ENCODE measurements at regions not wholly inside any gene's neighbourhood (a gene's known extent, or its start where the extent isn't known, plus 50 kb on each side); places are given as distances from the start of the nearest gene placed in this dataset.

DNA sequence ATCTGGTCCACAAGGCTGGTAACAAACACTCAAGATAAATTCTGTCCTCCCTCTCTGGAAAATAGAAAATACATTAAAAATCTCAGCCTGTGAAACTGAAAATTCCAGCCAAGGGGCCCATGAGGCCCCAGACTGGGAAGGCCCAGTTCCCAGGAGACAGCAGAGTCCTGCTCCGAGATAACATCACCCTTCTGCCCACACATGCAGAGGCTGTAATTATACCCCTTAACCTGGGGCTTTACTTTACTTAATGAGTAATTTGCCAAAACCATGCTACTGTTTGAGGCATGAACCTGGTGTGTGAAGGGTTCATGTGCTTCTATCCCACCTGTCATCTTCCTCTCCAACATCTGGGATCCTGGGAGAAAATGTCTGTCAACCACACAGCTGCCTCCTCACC, 398.9 kb upstream of the SULF2 start:
- no peaks in the 10 kb centered on the region for H3K9me2 ChIP-seq (replicated peaks; ENCODE audit: low read depth, low read length)
- TF ChIP-seq, protein P1, sequence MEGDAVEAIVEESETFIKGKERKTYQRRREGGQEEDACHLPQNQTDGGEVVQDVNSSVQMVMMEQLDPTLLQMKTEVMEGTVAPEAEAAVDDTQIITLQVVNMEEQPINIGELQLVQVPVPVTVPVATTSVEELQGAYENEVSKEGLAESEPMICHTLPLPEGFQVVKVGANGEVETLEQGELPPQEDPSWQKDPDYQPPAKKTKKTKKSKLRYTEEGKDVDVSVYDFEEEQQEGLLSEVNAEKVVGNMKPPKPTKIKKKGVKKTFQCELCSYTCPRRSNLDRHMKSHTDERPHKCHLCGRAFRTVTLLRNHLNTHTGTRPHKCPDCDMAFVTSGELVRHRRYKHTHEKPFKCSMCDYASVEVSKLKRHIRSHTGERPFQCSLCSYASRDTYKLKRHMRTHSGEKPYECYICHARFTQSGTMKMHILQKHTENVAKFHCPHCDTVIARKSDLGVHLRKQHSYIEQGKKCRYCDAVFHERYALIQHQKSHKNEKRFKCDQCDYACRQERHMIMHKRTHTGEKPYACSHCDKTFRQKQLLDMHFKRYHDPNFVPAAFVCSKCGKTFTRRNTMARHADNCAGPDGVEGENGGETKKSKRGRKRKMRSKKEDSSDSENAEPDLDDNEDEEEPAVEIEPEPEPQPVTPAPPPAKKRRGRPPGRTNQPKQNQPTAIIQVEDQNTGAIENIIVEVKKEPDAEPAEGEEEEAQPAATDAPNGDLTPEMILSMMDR (conservative IDR thresholded peaks at IDR 0.05; ENCODE audit: low read length): no peak

GRCh38 chr20:48181261-48181935, 396.1 kb upstream of the SULF2 start:
- H3K36me3 ChIP-seq (ENCODE audit: insufficient read depth, low read length): no peaks in the 10 kb centered on the region

More for the DNA sequence above, 398.9 kb upstream of the SULF2 start:
- no peaks in the 10 kb centered on the region for H3K36me3 ChIP-seq (ENCODE audit: insufficient read depth, low read length)
- H3K9me3 ChIP-seq (ENCODE audit: insufficient read depth, low read depth, low read length): peaks cover 8% of the 10 kb centered on the region; the same call in 1 of the 2 replicates
- no peak overlapping the region for H3K4me3 ChIP-seq (ENCODE audit: low read length, poor library complexity, severe bottlenecking)
- H3K9ac ChIP-seq (ENCODE audit: low read depth, low read length, poor library complexity, severe bottlenecking): no peak overlapping the region
- H2AFZ ChIP-seq (ENCODE audit: low read length): no peak overlapping the region
- no peaks in the 10 kb centered on the region for H4K20me1 ChIP-seq (ENCODE audit: insufficient read depth, low read length, poor library complexity, severe bottlenecking)
- no peak overlapping the region for H3K4me2 ChIP-seq (ENCODE audit: low read depth, low read length, poor library complexity, severe bottlenecking)
- no peaks in the 10 kb centered on the region for H3K79me2 ChIP-seq (ENCODE audit: insufficient read depth, low read length)
- H3K27me3 ChIP-seq (ENCODE audit: insufficient read depth, low read length, poor library complexity, severe bottlenecking): no peaks in the 10 kb centered on the region
- H3K4me1 ChIP-seq (ENCODE audit: insufficient read depth, low read length, poor library complexity, severe bottlenecking): no peaks in the 10 kb centered on the region
- H3F3A ChIP-seq (ENCODE audit: low read depth): no peaks in the 10 kb centered on the region

DNA sequence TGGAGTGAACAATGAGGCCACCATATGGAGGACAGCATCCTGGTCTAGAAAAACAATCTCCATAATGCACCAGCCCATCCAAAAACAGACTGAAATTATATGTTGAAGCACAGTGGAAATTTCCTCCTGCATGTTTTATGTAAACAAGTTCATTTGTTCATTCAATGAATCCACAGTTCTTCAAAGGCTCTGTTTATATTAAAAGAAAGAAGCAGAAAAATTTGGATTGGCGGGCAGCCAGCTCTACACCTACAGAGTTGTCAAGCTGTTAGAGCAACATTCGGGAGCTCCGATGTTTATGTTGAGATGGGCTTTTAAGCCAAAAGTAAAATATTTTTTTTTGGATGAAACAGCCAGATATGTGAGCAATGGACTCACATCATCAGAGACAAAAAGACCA, 395.3 kb upstream of the SULF2 start:
- Histone ChIP-seq H4K20me1 (ENCODE audit: insufficient read depth, low read length, poor library complexity, severe bottlenecking) (no peaks in the 10 kb centered on the region), H2AFZ (ENCODE audit: low read length) (no peak overlapping the region), H3K36me3 (ENCODE audit: insufficient read depth, low read length) (no peaks in the 10 kb centered on the region), H3K9me3 (ENCODE audit: insufficient read depth, low read depth, low read length) (peaks cover 4% of the 10 kb centered on the region; the same call in 1 of the 2 replicates), H3F3A (ENCODE audit: low read depth) (no peaks in the 10 kb centered on the region), H3K4me3 (ENCODE audit: low read length, poor library complexity, severe bottlenecking) (no peak overlapping the region), H3K9me2 (replicated peaks; ENCODE audit: low read depth, low read length) (no peaks in the 10 kb centered on the region), H3K27me3 (ENCODE audit: insufficient read depth, low read length, poor library complexity, severe bottlenecking) (no peaks in the 10 kb centered on the region), H3K4me1 (ENCODE audit: insufficient read depth, low read length, poor library complexity, severe bottlenecking) (no peaks in the 10 kb centered on the region), H3K79me2 (ENCODE audit: insufficient read depth, low read length) (no peaks in the 10 kb centered on the region), H3K9ac (ENCODE audit: low read depth, low read length, poor library complexity, severe bottlenecking) (no peak overlapping the region), H3K4me2 (ENCODE audit: low read depth, low read length, poor library complexity, severe bottlenecking) (no peak overlapping the region)
- TF ChIP-seq, protein P1 (conservative IDR thresholded peaks at IDR 0.05; ENCODE audit: low read length): no peak
- no peak for TF ChIP-seq EZH2phosphoT487 (IDR thresholded peaks at IDR 0.05; ENCODE audit: borderline replicate concordance)

More at GRCh38 chr20:48181261-48181935, 396.1 kb upstream of the SULF2 start:
- TF ChIP-seq, protein P1 (conservative IDR thresholded peaks at IDR 0.05; ENCODE audit: low read length): no peak
- TF ChIP-seq EZH2phosphoT487 (IDR thresholded peaks at IDR 0.05; ENCODE audit: borderline replicate concordance): no peak
- no peaks in the 10 kb centered on the region for H3F3A ChIP-seq (ENCODE audit: low read depth)
- H4K20me1 ChIP-seq (ENCODE audit: insufficient read depth, low read length, poor library complexity, severe bottlenecking): no peaks in the 10 kb centered on the region
- H3K27me3 ChIP-seq (ENCODE audit: insufficient read depth, low read length, poor library complexity, severe bottlenecking): no peaks in the 10 kb centered on the region
- no peak overlapping the region for H3K9ac ChIP-seq (ENCODE audit: low read depth, low read length, poor library complexity, severe bottlenecking)
- H3K4me1 ChIP-seq (ENCODE audit: insufficient read depth, low read length, poor library complexity, severe bottlenecking): no peaks in the 10 kb centered on the region
- no peak overlapping the region for H2AFZ ChIP-seq (ENCODE audit: low read length)
- H3K4me3 ChIP-seq (ENCODE audit: low read length, poor library complexity, severe bottlenecking): no peak overlapping the region
- no peaks in the 10 kb centered on the region for H3K79me2 ChIP-seq (ENCODE audit: insufficient read depth, low read length)
- H3K9me3 ChIP-seq (ENCODE audit: insufficient read depth, low read depth, low read length): peaks cover 4% of the 10 kb centered on the region; the same call in 1 of the 2 replicates
- no peaks in the 10 kb centered on the region for H3K9me2 ChIP-seq (replicated peaks; ENCODE audit: low read depth, low read length)
- H3K4me2 ChIP-seq (ENCODE audit: low read depth, low read length, poor library complexity, severe bottlenecking): no peak overlapping the region
